Stomach smooth muscle (tissue), 2 donors: ENCODE measurements at regions not wholly inside any gene's neighbourhood (a gene's known extent, or its start where the extent isn't known, plus 50 kb on each side); places are given as distances from the start of the nearest gene placed in this dataset.
A peak's percentile ranks its signal among the peaks of the same experiment; 100 is the strongest.
"Not testable (repeated sequence)": the region's sequence is repeated elsewhere in the genome, so short reads cannot be mapped to it uniquely, and the experiment has no call there.

ENCODE experiments used
- H3K27ac ChIP-seq: one replicate; pipeline ENCODE4 v1.7.0; 2013; ENCODE audit warnings: mild to moderate bottlenecking, low read length, inconsistent platforms
- H3K27me3 ChIP-seq, 2 donors: one replicate each; pipeline ENCODE4 v1.7.0; 2013; ENCODE audit warnings: low read length in 2 of 2; ENCODE audit not compliant: insufficient read depth in 2 of 2, control insufficient read depth in 1 of 2
- H3K36me3 ChIP-seq, 2 donors: one replicate each; pipeline ENCODE4 v1.7.0; 2013; ENCODE audit warnings: low read length in 2 of 2; ENCODE audit not compliant: control insufficient read depth in 2 of 2, insufficient read depth in 2 of 2
- H3K4me1 ChIP-seq: one replicate; pipeline ENCODE4 v1.7.0; 2013; ENCODE audit warnings: low read length; ENCODE audit not compliant: control insufficient read depth, insufficient read depth
- H3K4me3 ChIP-seq, 2 donors: one replicate each; pipeline ENCODE4 v1.7.0; 2013; ENCODE audit warnings: low read length in 2 of 2
- H3K9ac ChIP-seq, 2 donors: one replicate each; pipeline ENCODE4 v1.7.0; 2013; ENCODE audit warnings: low read length in 2 of 2, mild to moderate bottlenecking in 1 of 2
- H3K9me3 ChIP-seq, 2 donors: one replicate each; pipeline ENCODE4 v1.7.0; 2013; ENCODE audit warnings: low read length in 2 of 2; ENCODE audit not compliant: control insufficient read depth in 2 of 2
- donor health status: healthy.
- donor health status: Pancreatic carcinoma.

DNA sequence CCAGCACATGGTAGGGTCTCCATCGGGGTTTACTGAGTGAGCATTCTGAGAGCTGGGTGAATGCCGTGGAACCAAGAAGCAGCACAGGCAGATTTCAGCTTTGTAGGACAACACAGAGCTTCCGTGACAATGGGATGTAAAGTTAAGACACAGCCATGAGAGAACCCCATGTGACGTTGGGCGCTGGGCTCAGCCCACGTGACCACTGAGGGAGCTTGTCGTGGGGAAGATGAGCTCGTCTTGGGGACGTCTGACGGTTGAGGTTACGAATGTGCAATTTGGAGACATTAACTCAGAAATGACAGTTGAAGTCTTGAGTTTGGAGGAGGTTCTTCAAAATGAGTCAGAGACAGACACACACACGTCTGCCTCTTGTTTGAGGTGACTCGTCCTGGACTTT, 51.5 kb upstream of the MUC20 start:
- not testable (repeated sequence) for H3K9me3 ChIP-seq, H3K27ac ChIP-seq, H3K36me3 ChIP-seq, H3K27me3 ChIP-seq, H3K9ac ChIP-seq, H3K4me1 ChIP-seq, H3K4me3 ChIP-seq

DNA sequence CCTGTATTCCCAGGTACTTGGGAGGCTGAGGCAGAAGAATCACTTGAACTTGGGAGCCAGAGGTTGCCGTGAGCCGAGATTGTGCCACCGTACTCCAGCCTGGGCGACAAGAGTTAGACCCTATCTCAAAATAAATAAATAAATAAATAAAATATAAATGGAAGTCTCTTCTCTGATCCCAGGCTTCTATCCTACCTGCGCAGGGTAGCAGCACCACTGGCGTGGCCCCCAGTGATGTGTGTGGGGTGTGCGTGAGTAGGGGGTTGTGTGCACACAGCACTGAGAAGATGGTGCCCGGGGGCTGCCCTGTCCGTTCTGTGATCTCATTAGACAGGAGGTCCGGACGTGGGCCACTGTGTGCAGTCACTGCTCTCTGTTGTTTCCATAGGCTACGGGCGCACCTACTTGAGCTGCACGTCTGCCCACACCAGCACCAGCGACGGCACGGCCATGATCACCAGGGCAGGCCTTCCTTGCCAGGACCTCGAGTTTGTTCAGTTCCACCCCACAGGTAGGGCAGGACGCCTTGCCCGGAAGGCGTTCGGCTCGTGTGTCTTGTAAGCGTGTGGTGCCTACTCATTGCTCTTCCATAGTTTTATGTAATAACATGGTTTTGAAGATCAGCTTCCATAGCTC, 52.5 kb upstream of the MUC20 start:
- not testable (repeated sequence) for H3K27ac ChIP-seq, H3K9ac ChIP-seq, H3K27me3 ChIP-seq, H3K4me1 ChIP-seq, H3K9me3 ChIP-seq, H3K4me3 ChIP-seq
- H3K36me3 ChIP-seq = peaks cover 0 to 12% of the 10 kb centered on the region in 2 donors

DNA sequence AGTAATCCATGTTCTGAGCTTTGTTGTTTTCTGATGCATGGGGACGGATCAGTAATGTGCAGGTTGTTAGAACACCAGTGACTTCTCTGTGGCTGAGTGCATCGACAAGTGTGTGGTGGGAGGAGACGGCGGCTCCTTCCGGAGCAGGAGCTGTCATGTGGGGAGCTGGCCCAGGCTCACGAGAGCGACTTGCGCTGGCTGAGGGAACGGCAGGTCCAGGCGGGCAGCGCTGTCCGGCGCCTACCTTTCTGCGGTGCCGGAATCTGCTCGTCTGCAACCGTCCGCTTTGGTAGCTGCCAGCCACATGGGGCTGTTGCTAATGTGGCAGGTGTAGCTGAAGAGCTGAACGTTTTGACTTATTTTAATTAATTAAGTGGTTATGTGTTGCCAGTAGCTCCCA, 55.5 kb upstream of the MUC20 start:
- not testable (repeated sequence) for H3K27ac ChIP-seq, H3K27me3 ChIP-seq, H3K9ac ChIP-seq, H3K9me3 ChIP-seq, H3K4me1 ChIP-seq, H3K36me3 ChIP-seq, H3K4me3 ChIP-seq

DNA sequence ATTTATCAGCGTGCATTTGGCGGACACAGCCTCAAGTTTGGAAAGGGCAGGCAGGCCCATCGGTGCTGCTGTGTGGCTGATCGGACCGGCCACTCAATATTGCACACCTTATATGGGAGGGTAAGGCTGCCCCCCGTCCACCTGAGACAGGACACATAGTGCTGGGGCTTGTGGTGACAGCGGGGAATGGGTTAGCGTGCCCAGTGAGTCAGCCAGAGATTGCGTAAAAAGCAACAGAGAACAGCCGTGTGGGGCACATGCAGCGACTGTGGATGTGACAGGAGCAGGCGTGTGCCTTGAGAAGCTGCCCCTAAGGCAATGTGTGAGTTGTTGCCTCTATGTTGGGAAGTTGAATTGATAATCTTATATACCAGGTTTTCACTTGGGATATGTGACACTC, 56.6 kb upstream of the MUC20 start:
- H3K9me3 ChIP-seq, H3K9ac ChIP-seq, H3K4me1 ChIP-seq, H3K27me3 ChIP-seq, H3K27ac ChIP-seq, H3K36me3 ChIP-seq, H3K4me3 ChIP-seq: not testable (repeated sequence)

DNA sequence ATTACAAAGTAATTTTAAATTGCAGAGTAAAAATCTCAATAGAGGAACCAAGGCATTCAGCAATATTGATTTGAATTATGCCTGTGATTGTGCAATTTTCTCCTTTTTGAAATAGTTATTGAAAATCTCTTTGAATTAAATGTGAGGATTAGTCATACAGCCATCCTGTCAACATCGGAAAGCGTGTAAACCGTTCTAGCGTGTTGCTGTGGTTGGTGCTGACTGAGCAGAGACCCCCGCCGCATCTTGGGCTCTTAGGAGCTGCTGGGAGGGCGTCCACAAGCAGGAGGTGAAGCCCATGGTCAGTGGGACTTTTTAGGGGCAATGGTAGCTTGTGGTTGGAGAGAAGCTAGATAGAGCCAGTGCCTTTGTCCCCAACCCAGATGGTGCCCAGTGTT, 61.6 kb upstream of the MUC20 start:
- not testable (repeated sequence) for H3K9ac ChIP-seq, H3K27ac ChIP-seq, H3K36me3 ChIP-seq, H3K9me3 ChIP-seq, H3K4me3 ChIP-seq, H3K4me1 ChIP-seq, H3K27me3 ChIP-seq

DNA sequence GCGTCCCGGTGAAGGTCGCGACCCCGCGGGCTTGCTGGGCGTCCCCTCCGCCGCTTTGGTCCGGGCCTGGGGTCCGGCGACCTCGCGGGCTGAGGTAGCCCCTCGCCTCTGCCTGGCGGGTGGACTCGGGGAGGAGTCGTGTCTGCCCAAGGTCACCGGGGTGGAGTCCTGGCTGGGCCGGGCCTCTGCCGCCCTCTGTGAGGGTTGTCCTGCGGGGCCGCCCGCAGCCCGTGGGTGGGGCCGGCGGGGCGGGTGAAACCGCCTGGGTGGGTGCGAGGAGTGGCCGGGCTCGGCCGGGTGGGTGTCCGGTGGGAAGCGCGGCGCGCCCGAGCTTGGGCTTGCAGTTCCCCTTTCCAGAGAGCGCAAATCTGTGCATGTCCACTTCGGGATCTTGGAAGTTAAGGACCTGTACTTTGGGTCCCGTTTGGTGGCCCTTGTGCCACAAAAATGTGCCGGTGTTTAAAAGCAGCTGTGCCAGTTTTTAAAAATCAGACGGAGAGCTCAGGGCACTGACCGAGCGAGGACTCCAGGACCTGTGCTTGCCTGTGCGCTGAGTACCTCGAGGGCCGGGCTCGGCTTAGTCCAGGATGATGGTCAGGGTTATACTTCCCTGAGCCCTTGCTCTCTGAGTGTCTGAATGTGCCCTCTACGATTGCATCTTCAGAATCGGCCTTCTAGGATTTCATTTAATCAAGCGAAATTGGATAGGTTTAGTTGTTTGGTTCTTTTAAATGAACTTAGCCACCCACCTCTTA, 62.2 kb upstream of the MUC20 start:
- not testable (repeated sequence) for H3K4me1 ChIP-seq, H3K4me3 ChIP-seq, H3K27ac ChIP-seq

DNA sequence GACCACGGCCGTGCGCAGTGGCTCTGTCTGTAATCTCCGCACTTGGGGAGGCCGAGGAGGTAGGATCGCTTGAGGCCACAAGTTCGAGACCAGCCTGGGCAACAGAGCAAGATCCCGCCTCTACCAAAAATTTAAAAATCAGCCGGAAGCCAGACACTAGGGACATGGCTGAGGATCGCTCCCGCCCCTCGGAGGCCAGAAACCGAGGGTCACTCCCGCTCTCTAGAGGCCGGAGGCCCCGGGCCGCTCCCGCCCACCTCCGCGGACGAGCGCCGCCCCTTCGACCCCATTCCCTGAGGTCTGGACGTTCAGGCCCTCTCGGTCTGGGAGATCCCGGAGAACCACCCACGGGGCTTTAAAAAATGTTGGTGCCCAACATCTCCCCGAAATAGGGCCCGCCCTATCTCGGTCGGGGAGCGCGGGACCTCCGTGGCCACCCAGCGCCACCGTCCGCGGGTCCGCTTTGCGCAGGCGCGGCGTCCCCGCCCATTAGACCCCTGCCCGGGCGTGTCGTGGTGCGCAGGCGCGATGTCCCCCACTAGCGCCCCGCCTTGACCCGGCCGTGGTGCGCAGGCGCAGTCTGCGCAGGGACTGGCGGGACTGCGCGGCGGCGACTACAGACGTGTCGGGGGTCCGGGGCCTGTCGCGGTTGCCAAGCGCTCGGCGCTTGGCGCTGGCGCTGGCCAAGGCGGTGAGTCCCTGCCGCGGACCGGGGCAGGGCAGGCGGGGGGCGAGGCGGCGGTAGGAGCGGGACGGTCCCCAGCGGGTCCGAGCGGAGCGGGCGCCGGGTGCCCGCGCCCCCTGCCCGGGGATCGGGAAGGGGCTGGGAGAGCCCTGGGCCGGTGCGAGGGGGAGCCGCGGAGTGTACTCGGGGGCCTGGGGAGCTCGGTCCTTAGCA, 63.1 kb upstream of the MUC20 start:
- H3K9me3 ChIP-seq, H3K27me3 ChIP-seq, H3K36me3 ChIP-seq, H3K27ac ChIP-seq, H3K4me1 ChIP-seq: not testable (repeated sequence)
- peak overlapping the region in 1 of 2 donors; percentile 55 for H3K9ac ChIP-seq
- peak overlapping the region in 1 of 2 donors; percentile 68 for H3K4me3 ChIP-seq

More for the DNA sequence above, 62.2 kb upstream of the MUC20 start:
- not testable (repeated sequence) for H3K9me3 ChIP-seq, H3K36me3 ChIP-seq, H3K9ac ChIP-seq, H3K27me3 ChIP-seq

DNA sequence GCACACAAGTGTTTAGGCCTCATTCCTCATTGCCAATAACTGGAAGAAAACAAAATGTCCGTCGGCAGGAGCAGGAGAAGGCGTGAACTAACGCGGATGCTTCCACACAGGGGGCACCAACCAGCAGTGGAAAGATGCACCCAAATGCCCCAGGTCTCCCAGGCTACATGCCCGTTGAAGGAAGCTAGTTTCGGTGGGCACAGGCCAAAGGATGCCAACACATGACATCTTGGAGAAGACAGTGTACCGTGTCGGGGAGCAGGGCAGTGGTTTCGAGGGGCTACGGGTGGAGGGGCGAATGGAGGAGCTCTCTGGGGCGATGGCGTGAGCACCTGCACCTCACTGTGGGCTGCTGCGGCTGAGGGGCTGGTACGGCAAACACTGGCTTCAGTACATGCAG, 64.7 kb upstream of the MUC20 start:
- H3K27me3 ChIP-seq, H3K4me3 ChIP-seq, H3K36me3 ChIP-seq, H3K9ac ChIP-seq, H3K4me1 ChIP-seq, H3K9me3 ChIP-seq, H3K27ac ChIP-seq: not testable (repeated sequence)

DNA sequence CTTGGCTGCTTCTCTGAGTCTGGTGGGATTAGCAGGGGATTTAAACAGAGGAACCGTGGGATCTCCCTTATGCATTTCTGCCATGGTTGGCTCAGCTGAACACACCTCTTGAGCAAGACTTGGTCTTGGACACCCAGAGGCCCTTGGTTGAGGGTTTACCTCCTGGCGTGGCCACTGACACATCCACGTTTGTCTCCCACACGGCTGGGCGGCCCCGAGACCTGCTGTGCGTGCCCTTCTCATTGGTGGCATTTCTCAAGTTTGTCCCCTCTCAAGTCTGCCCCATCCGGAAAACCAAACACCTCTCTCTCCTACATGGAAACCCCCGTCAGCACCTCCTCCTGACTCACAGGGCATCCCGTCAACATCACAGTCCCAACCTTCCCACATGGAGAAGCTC, 66.0 kb upstream of the MUC20 start:
- H3K9me3 ChIP-seq, H3K9ac ChIP-seq, H3K4me3 ChIP-seq, H3K4me1 ChIP-seq, H3K27me3 ChIP-seq, H3K27ac ChIP-seq, H3K36me3 ChIP-seq: not testable (repeated sequence)

DNA sequence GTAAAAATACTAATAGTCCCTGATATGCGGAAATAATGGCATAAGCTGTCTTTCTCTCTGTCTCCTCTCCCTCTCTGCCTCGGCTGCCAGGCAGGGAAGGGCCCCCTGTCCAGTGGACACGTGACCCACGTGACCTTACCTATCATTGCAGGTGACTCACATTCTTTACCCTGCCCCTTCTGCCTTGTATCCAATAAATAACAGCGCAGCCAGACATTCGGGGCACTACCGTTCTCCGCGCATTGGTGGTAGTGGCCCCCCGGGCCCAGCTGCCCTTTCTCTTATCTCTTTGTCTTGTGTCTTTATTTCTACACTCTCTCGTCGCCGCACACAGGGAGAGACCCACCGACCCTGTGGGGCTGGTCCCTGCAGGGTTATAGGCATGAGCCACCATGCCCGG, 66.6 kb upstream of the MUC20 start:
- not testable (repeated sequence) for H3K9ac ChIP-seq, H3K27me3 ChIP-seq, H3K4me1 ChIP-seq, H3K9me3 ChIP-seq, H3K36me3 ChIP-seq, H3K4me3 ChIP-seq, H3K27ac ChIP-seq

DNA sequence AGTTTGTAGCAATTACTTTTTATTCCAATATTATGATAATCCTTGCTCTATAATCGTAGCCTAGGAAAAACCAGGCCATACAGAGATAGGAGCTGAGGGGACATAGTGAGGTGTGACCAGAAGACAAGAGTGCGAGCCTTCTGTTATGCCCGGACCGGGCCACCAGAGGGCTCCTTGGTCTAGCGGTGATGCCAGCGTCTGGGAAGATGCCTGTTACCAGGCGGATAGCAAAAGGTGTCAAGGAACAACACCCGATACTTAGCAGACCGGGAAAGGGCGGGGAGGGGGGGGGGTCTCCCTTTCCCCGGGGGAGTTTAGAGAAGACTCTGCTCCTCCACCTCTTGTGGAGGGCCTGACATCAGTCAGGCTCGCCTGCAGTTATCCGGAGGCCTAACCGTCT, 67.1 kb upstream of the MUC20 start:
- not testable (repeated sequence) for H3K27ac ChIP-seq, H3K9me3 ChIP-seq, H3K36me3 ChIP-seq, H3K4me1 ChIP-seq, H3K4me3 ChIP-seq, H3K27me3 ChIP-seq, H3K9ac ChIP-seq
